ENCODE measurements at regions not wholly inside any gene's neighbourhood (a gene's known extent, or its start where the extent isn't known, plus 50 kb on each side); places are given as distances from the start of the nearest gene placed in this dataset.

- 88 to 98% (median 96%) methylated on average over 2 of the region's 2 CpGs for WGBS, 5 donors
- no peaks in the 10 kb centered on the region for H3K36me3 ChIP-seq
- H3K4me3 ChIP-seq, result no peak overlapping the region
- H3K27me3 ChIP-seq (replicated peaks in 1 of 7), result no peaks in the 10 kb centered on the region
- H3K4me1 ChIP-seq, result no peaks in the 10 kb centered on the region
- H3K27ac ChIP-seq, result no peak overlapping the region
- no peaks in the 10 kb centered on the region for H3K9me3 ChIP-seq
- TF ChIP-seq CTCF (IDR thresholded peaks at IDR 0.05 in 8 of 11, conservative IDR thresholded peaks at IDR 0.05 in 3 of 11), result no peak
- TF ChIP-seq POLR2AphosphoS5 (IDR thresholded peaks at IDR 0.05), result no peak
- TF ChIP-seq POLR2A (IDR thresholded peaks at IDR 0.05), result no peak
- intact Hi-C loops (cut with DNase I; ENCODE audit: low total_unique reads), result no loop called here
- DNase-seq, result no peak
Observed at GRCh38 chr4:133803341-133803740, 398.2 kb downstream of the PABPC4L start.

- H3K36me3 ChIP-seq, result no peaks in the 10 kb centered on the region
- intact Hi-C loops (cut with DNase I; ENCODE audit: low total_unique reads), result no loop called here
- no peaks in the 10 kb centered on the region for H3K9me3 ChIP-seq
- no peaks in the 10 kb centered on the region for H3K27me3 ChIP-seq (replicated peaks in 1 of 7)
- H3K4me3 ChIP-seq, result no peak overlapping the region
- TF ChIP-seq CTCF (IDR thresholded peaks at IDR 0.05 in 8 of 11, conservative IDR thresholded peaks at IDR 0.05 in 3 of 11) (no peak), POLR2A (IDR thresholded peaks at IDR 0.05) (no peak), POLR2AphosphoS5 (IDR thresholded peaks at IDR 0.05) (no peak)
- 73 to 96% (median 85%) methylated on average over 3 of the region's 3 CpGs for WGBS, 5 donors
- H3K27ac ChIP-seq, result no peak overlapping the region
- no peaks in the 10 kb centered on the region for H3K4me1 ChIP-seq
- DNase-seq, result no peak
Observed at GRCh38 chr4:133802359-133803140, 399.0 kb downstream of the PABPC4L start.

- no peak for TF ChIP-seq POLR2AphosphoS5 (IDR thresholded peaks at IDR 0.05)
- no peak for TF ChIP-seq POLR2A (IDR thresholded peaks at IDR 0.05)
- no peak for TF ChIP-seq CTCF (IDR thresholded peaks at IDR 0.05 in 8 of 11, conservative IDR thresholded peaks at IDR 0.05 in 3 of 11)
- Histone ChIP-seq H3K4me3 (no peak overlapping the region), H3K4me1 (no peaks in the 10 kb centered on the region), H3K27me3 (replicated peaks in 1 of 7) (no peaks in the 10 kb centered on the region), H3K36me3 (no peaks in the 10 kb centered on the region), H3K9me3 (no peaks in the 10 kb centered on the region), H3K27ac (no peak overlapping the region)
- no peak for DNase-seq
- intact Hi-C loops (cut with DNase I; ENCODE audit: low total_unique reads), result no loop called here
Observed at GRCh38 chr4:133801883-133802282, 399.7 kb downstream of the PABPC4L start.

- Histone ChIP-seq H3K27me3 (replicated peaks in 1 of 7) (no peaks in the 10 kb centered on the region), H3K9me3 (no peaks in the 10 kb centered on the region), H3K4me1 (no peaks in the 10 kb centered on the region), H3K27ac (no peak overlapping the region), H3K4me3 (no peak overlapping the region), H3K36me3 (no peaks in the 10 kb centered on the region)
- WGBS, 5 donors, result 88 to 97% (median 93%) methylated on average over 4 of the region's 4 CpGs
- TF ChIP-seq POLR2AphosphoS5 (IDR thresholded peaks at IDR 0.05) (no peak), POLR2A (IDR thresholded peaks at IDR 0.05) (no peak), CTCF (IDR thresholded peaks at IDR 0.05 in 8 of 11, conservative IDR thresholded peaks at IDR 0.05 in 3 of 11) (no peak)
- intact Hi-C loops (cut with DNase I; ENCODE audit: low total_unique reads), result no loop called here
- DNase-seq, result no peak
Observed at GRCh38 chr4:133800966-133801365, 400.6 kb downstream of the PABPC4L start.
